NCI-H2081 (cell line): ENCODE measurements at regions not wholly inside any gene's neighbourhood (a gene's known extent, or its start where the extent isn't known, plus 50 kb on each side); places are given as distances from the start of the nearest gene placed in this dataset.

Source experiments
- DNase-seq, 2 experiments: peaks; one replicate each; lab custom pipeline; 2025; lab: John Stamatoyannopoulos, UW

DNA sequence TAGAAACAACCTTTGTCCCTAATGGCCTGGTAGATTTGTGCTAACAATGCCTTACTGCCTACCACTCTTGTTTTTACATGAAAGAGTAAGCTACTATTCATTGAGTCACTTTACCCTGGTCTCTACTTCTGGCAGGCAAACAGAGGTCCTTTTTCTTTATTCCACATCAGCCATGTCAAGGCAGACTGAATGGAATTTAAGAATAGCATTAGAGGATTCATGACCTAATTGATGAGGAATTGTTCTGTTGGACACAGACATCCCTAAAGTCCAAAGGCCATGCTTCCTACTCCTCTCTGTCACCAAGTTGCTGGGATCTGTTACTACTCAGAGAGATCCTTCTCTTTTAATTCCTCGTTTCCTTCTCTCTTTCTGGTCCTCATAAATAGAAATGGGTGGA lies 229.1 kb upstream of the ZP4 start:
- DNase-seq = no peak

DNA sequence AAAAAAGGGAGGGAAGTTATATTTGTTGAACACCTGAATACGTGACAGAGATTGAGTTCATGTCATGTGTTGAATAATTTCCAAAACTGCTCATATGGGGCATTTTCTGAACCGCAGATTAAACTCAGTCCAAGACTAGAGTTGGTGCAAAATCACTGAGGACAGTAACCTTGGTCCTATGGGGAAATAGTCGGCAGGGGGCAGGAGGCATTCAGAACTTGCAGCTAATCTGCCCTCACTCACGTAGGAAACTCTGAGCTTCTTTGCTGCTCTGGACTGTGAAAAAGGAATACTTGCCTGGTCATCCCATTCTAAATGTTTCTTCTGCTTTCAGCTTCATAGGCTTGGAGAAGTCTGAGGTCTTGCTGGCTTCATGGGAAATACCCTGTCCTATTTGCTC lies 228.3 kb upstream of the ZP4 start:
- no peak for DNase-seq

DNA sequence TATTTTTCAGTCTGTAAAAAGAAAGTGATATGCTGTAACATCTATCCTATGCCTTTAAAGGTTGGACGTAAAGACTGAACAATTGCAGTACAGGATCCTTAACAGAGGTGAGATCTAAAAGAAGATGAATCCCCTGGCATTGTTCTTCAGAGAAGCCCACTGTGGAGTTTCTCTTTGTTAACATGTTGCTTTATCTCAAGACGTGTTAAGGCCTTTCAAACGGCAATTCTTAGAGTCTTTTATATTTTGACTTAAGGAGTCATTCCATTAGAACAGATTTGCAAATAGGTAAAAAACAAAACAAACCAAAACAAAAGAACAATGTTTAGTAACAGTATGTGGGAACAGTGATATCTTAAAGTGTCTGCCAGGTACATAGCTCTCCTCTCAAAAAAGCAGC lies 225.1 kb upstream of the ZP4 start:
- DNase-seq = no peak

DNA sequence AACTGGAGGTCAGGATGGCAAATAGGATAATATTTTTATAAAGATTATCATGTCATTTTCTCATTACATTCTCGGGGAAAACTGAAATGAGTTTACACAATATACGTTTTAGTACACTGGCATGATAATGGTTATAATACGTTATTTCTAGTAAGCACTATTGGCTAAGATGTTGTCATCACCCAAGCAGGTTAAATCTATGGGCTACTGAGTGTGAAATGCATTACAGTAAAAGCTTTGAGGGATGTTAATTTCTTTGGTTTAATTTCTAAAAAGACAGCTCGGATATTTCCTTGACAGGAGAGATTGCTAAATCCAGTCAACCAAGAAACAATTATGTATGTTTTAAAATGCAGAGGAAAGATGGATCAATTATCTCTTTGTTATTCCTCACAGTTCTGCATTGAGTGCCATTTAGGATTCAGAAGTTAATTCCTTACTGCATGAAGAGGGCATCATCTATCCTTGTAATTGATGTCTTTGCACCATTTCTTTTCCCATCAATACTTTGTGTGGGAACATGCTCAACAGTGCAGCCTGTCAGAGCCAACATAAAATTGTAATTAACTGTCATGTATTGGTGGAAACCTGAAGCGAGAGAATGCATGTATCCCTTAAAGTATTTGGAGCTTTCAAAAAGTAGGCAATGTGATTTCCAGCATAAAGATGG lies 222.4 kb upstream of the ZP4 start:
- DNase-seq = no peak

DNA sequence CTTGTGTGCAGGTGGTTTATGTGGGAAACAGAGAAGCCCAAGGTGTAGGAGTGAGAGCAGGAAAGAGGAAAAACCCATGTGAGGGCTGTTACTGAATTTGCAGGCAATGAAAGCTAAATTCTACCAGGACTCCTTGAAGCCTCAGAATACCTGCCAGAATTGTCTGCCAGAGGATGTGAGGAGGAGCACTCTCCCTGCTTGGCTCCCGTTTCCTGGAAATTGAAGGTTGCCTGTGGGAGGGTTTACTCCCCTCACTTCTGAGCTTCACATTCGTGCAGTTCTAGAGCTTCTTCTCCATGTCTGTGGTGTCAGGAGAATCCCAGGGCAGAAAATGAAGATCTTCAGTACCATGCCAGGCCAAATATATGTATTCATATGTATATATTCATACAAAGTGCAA lies 220.8 kb upstream of the ZP4 start:
- DNase-seq = no peak

DNA sequence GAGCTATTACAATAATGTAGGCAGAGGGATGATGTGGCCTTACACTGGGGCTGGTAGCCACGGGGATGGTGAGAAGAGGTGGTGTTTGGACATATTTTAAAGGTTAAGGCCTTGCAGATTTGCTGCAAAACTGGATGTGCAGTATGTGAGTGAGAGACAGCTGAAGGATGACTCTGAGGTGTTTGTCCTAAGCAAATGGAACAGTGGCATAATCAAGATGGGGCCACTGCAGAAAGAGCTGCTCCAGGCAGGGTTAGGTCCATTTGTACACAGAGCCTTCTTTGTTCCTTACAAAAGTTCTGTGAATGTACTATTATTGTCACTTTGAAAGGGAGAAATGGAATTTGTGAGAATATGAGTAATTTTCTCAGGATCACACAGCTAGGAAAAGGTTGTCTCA lies 220.4 kb upstream of the ZP4 start:
- no peak for DNase-seq

DNA sequence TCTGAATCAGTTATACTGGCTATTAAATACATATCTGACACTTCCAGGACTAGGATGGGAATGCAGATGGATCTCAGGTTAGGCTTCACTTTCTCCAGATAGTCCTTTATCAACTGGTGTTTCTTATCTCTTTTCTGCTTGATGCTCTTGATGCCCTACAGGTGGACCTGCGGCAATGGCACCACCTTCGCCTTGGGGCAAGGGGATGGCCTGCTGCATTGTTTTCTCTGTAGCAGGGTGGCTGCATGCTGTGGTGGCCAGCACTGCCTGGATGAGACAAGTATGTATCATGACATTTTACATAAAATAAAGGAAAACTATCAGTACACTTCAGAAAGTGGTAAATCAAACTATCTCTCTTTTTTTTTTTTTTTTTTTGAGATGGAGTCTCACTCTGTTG lies 217.7 kb upstream of the ZP4 start:
- DNase-seq = no peak

DNA sequence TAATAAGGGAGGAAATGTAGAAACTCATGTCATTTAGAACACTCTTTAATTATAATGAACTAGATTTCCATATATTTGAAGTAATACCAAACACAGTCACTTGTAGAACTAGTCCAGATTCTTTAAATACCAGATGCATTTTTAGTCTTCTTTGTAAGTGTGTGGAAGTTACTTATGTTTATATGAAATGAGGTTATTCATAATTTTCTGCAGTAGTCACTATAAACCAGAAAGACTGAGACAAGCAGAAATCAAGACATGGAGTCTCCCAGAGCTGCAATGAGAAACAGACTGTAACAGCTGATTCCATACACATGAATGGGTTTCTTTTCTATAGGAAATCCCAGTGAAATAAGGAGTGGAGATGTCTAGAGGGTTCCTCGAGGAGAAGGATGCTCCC lies 216.6 kb upstream of the ZP4 start:
- DNase-seq = no peak

DNA sequence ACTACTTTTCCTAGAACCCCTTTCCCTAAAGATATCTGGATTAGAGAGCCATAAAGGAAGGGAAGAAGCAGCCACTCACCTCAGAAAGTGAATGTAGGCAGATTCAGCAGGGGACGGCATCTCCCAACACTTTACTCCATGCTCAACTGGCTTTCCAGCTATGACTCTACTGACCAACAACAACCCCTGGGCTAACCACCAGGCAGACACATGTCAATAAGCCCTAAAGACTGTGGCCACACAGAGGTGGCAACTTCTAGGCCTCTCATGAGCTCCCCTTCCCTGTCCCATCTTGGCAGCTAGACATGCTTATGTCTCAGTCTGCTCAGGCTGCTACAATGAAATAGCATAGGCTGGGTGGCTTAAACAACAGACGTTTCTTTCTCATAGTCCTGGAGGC lies 214.0 kb upstream of the ZP4 start:
- no peak for DNase-seq

DNA sequence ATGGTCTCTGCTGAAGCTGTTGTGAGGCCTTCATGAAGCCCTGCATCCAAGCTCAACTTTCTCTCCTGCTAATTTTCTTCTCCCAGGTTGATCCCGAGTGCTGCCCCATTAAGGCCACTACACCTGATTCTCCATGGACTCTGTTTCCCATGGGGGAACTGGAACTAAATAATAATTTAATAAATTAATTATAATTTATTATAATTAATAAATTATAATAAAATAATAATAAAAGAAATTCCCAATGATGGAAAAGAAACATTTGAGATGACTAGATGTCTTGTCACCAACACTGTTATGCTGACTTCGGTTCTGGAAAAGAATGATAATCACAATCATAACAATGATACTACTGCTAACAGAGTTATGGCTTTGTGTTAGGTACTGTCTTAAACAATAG lies 211.2 kb upstream of the ZP4 start:
- no peak for DNase-seq

DNA sequence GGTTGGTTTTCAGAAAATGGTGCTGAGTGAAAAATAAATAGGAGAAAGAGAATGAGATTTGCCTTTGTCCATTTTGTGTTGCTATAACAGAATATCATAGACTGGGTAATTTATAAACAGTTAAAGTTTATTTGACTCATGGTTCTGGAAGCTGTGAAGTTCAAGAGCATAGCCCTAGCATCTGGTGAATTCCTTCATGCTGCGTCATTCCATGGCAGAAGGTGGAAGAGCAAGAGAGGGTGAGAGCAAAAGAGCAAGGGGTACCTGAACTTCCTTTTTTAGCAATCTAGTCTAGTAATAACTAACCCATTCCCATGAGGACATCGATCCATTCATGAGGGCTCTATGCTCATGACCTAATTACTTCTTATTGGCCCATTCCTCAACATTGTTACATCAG lies 209.1 kb upstream of the ZP4 start:
- no peak for DNase-seq

DNA sequence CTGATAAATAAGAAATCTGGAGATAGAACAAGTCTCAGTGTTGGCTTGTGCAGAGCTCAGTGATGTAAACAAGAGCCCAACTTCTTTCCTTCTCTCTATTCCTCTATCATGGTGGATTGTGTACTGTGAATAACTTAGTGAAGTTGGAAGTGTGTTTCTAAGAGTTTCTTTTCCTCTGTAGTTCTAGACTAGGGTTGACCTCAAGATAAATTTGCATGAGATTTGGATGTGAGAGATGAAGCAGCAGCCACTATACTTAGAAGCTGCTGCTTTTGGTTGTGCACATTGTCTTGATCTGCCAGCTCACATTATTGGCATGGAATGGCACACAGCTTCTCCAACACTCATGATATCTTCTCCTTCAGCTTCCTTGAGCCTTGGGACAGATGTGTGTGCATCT lies 198.9 kb upstream of the ZP4 start:
- no peak for DNase-seq

DNA sequence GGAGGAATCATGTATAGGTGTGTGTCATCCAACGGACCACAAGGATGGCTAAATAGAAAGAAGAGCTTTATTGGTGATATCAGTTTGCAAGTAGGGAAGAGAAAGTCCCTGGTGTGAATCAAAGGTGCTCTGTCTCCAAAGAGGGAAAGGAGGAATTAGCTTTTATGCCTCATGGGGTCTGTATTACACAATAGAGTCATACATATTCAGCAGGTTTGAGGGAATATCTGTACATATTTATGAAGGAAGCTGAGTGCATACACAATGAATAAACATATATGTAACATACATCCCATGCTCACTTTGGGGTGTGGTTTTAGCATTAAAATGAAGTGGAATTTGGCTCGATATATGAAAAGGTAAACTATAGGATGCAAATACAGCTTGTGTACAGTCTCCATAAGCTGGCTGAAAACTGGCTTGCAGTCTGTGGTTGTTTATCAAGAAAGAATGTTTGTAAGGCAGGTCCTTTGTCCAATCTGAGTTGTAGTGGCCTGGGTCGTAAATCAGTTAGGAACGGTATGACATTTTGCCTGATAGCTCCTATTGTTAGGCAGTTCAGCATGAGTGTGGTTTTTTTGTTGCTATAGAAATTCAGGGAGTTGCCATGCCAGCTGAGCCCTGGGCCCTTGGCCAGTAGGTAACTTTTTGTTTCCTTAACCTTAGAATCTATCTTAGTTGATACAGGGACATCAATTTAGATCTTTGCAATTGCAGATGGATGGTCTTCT lies 198.0 kb upstream of the ZP4 start:
- DNase-seq = peak; percentile 25 to 63

DNA sequence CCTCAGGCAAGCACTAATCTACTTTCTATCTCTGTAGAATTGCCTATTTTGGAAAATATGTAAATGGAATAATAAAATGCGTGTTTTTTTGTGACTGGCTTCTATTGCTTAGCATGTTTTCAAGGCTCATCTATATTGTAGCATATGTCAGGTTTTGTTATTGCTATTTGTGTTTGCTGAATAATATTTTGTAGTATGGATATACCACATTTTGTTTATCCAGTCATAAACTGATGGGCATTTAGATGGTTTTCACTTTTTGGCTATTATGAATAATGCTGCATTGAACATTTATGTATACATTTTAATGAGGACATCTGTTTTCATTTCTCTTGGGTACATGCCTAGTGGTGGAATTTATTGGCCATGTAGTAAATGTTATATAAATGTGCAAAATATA lies 183.3 kb upstream of the ZP4 start:
- DNase-seq = no peak

DNA sequence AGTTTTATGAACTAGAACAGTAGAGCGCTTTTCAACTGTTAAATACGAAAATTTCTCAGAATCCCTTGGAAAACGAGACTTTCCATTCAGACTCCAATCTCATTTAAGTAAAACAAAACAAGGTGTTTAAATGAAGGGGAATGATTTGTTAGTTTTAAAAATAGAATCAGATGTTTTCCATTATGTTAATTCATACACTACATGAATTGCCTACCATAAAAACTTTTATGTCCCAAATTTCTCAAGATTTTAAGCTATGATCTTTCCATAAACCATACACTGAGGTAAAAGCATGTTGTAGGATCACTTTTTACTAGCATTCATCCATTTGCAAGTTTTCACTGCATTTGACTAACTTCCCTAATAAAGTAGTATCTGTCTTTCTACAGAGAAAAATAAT lies 180.3 kb upstream of the ZP4 start:
- DNase-seq = no peak

DNA sequence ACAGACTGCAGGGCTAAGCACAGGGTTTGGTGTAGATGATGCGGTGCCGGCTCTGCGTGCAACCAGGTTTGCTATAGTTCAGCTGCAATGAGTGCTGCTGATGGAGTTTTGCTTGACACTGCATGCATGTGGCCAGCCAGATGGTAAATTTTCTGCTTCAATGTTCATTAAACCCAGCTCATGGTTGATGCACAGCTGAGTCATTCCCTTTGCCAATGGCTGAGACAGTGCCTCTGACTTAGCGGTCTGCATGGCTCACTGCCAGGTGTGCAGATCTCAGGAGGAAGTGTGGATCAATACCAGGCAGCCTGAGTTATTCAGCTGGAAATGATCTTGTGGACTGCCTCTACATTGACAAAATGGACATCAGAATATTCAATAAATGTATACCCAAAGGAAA lies 172.7 kb upstream of the ZP4 start:
- DNase-seq = no peak

DNA sequence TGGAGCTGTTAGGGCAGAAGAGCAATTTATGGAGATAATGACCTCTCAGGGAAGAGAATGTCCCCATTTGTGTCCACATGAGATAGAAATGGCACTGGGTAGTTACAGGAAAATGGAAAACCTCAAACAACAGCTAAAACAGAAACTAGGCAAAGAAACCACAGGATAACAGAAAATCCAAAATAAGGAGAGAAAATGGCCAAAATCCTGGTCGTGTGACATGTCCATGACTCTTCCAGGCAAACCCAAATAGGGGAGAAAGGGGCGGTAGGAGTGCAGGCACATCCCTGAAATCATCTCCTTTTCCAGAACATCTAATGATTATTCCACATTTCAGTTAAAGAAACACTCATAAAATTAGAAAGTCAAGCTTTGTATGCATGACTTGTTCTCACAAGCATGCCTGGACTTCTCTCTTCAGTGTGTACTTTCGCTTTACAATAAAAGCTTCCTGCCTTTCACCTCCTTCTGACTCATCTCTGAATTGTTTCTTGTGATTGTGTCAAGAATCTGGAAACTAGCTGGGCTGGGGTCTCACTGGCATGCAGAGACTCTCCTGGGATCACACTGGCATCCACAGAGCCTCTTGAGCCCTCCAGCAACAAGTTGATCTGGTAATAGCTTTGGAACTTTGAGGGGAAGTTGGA lies 171.4 kb upstream of the ZP4 start:
- no peak for DNase-seq

DNA sequence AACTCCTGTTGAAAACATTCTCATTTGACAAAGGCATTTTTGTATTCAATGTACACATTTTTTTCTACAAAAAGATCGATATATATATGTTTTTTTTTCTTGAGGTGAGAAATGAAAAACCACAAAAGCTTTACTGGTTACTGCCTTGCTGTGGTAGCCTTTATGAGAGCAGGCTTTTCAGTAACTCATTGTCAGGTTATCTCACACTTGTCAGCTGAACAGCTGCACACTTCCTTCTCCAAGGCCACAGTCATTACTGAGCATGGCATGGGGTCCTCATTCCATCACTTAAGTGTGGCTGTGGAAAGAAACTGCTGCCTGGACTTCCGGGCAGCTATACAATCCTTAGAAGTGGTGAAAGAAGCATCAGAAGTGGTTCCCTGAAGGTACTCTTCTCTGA lies 169.3 kb upstream of the ZP4 start:
- no peak for DNase-seq

DNA sequence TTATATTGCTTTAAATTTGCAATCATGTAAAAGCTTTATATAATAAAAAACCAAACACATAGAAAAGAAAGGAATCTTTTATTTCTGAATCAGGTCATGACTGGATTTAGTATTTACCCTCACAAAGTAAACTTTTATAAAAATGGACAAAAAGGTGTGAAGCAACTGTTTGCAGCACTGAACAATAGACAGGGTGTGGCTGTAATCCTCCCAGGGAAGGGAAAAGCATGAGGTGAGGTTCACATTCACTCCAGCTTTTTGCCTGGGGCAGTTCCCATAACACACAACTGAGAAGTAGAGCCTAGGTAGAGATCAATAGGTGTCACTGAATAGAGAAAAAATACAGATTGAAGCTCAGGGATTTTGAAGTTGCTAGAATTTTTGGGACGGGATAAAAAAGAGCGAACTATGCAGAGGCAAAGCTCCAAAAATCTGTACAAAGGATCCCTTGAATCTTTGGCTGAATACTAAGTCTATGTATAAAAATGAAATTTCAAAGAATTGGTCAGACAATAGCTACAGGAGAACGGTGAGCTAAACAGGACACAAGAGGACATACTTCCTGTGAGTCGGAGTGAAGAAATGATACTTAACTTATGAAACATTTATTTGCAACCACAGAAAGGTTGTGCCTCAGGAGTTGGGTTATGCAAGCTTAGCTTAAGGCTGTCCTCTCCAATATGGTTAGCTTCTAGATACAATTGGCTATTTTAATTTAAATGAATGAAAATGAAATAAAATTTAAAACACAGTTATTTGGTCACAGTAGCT lies 162.0 kb upstream of the ZP4 start:
- peak; percentile 13 to 45 for DNase-seq

DNA sequence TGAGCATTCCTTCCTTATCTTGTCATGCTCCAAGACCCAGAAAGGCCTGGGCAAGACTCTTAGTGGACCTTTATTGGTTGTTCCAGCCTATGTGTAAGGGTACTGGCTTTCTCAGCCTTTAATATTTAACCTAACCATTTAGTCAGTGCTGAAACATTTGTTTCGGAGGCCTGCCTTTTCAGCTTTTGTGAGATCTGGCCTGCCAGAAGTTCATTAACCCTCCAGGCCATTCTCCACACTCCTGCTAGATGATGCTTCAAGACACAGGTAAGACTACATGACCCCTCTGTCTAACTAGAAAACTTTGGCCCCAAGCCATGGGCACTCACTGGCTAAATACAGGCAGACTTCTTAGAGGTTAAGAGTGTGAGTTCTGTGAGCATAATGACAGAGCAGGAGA lies 138.4 kb upstream of the ZP4 start:
- no peak for DNase-seq

DNA sequence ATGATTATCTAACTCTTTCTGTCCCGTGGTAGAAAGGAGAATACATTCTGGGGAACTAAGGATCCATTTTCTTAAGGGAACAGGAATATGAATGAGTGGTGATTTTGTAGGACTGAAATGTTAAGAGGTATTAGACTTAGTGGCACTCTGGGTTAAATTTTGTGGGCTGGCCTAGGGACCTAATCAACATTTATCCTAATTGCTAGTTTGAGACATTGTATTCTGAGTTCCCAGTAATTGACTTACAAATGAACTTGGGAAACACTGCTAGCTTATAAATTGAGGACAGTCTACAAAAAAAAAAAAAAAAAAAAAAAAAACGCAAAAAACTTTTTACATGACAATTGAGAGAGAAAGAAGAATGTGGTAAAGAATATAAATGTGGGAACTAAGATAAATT lies 136.6 kb upstream of the ZP4 start:
- no peak for DNase-seq

DNA sequence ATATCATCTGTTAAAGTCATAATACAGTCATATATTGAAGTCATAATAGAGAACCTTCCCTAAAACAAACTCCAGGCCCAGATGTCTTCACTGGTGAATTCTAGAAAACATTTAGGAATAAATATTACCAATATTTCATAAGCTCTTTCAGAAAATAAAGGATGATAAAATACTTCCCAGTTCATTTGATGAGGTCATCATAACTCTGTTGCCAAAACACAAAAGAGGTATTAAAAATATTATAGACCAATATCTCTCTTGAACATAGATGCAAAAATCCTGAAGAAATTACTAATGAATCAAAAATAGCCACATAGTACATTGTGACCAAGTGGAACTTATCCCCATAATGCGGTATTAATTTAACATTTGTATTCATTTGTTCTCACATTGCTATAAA lies 132.4 kb upstream of the ZP4 start:
- no peak for DNase-seq

DNA sequence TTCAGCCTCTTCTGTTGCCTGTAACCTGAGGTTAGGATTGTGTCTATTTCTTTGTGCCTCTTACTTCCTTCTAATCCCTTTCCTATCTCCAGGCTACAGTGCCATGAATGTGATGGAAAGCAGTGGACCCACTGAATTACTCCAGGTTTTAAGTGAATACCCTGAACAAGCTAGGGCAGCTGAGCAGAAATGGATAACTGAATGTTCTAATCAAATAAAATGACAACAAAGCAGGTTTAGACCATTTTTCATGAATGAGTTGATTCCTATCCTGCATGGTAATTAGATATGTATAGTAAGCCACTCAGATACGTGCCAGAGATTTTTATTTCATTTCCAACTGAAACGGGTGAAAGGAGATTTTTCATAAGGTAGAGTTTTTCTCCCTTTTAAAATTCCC lies 127.5 kb upstream of the ZP4 start:
- no peak for DNase-seq
